Neuron (in vitro differentiated cells): ENCODE measurements at regions not wholly inside any gene's neighbourhood (a gene's known extent, or its start where the extent isn't known, plus 50 kb on each side); places are given as distances from the start of the nearest gene placed in this dataset.

ENCODE experiments used
- H2AFZ ChIP-seq: one replicate; pipeline ENCODE4 v1.6.1; 2013; ENCODE audit warnings: low read depth, mild to moderate bottlenecking, inconsistent platforms, low read length, moderate library complexity
- H3K27me3 ChIP-seq: one replicate; pipeline ENCODE4 v1.6.1; 2013; ENCODE audit warnings: low read length; ENCODE audit not compliant: insufficient read depth
- H3K36me3 ChIP-seq: one replicate; pipeline ENCODE4 v1.6.1; 2013; ENCODE audit warnings: low read length; ENCODE audit not compliant: insufficient read depth
- H3K4me1 ChIP-seq: one replicate; pipeline ENCODE4 v1.6.1; 2013; ENCODE audit warnings: low read length; ENCODE audit not compliant: insufficient read depth
- H3K4me3 ChIP-seq: 2 replicates; pipeline ENCODE4 v1.5.1; 2013; ENCODE audit warnings: mild to moderate bottlenecking, low read length, moderate library complexity
- H3K9me3 ChIP-seq: one replicate; pipeline ENCODE4 v1.6.1; 2013; ENCODE audit warnings: low read length

- H3K4me1 ChIP-seq = no peaks in the 10 kb centered on the region
- H2AFZ ChIP-seq = no peak overlapping the region
- H3K36me3 ChIP-seq = no peaks in the 10 kb centered on the region
These were observed 198.6 kb downstream of the MRPL39 start for GRCh38 chr21:25408666-25409065.

GRCh38 chr21:25406887-25407579 is 200.2 kb downstream of the MRPL39 start:
- H2AFZ ChIP-seq = no peak overlapping the region
- H3K4me3 ChIP-seq = no peak overlapping the region
- H3K4me1 ChIP-seq = no peaks in the 10 kb centered on the region
- H3K27me3 ChIP-seq = no peaks in the 10 kb centered on the region
- H3K36me3 ChIP-seq = no peaks in the 10 kb centered on the region
- peaks cover 2% of the 10 kb centered on the region for H3K9me3 ChIP-seq

More at GRCh38 chr21:25408666-25409065, 198.6 kb downstream of the MRPL39 start:
- no peaks in the 10 kb centered on the region for H3K9me3 ChIP-seq
- H3K4me3 ChIP-seq = no peak overlapping the region
- H3K27me3 ChIP-seq = no peaks in the 10 kb centered on the region

GRCh38 chr21:25405984-25406383 is 201.3 kb downstream of the MRPL39 start:
- H2AFZ ChIP-seq = no peak overlapping the region
- no peaks in the 10 kb centered on the region for H3K27me3 ChIP-seq
- no peaks in the 10 kb centered on the region for H3K4me1 ChIP-seq
- H3K9me3 ChIP-seq = peaks cover 2% of the 10 kb centered on the region
- H3K4me3 ChIP-seq = no peak overlapping the region
- H3K36me3 ChIP-seq = no peaks in the 10 kb centered on the region

GRCh38 chr21:25402134-25402961 is 204.9 kb downstream of the MRPL39 start:
- Histone ChIP-seq H3K36me3 (no peaks in the 10 kb centered on the region), H3K27me3 (no peaks in the 10 kb centered on the region), H3K9me3 (peaks cover 2% of the 10 kb centered on the region), H3K4me1 (no peaks in the 10 kb centered on the region), H2AFZ (no peak overlapping the region), H3K4me3 (no peak overlapping the region)

GRCh38 chr21:25400427-25400826 is 206.9 kb downstream of the MRPL39 start:
- H3K27me3 ChIP-seq = no peaks in the 10 kb centered on the region
- H3K4me1 ChIP-seq = no peaks in the 10 kb centered on the region
- no peak overlapping the region for H3K4me3 ChIP-seq
- H3K36me3 ChIP-seq = no peaks in the 10 kb centered on the region
- no peak overlapping the region for H2AFZ ChIP-seq
- peaks cover 2% of the 10 kb centered on the region for H3K9me3 ChIP-seq

GRCh38 chr21:25398630-25399029 is 208.7 kb downstream of the MRPL39 start:
- Histone ChIP-seq H3K36me3 (no peaks in the 10 kb centered on the region), H2AFZ (no peak overlapping the region), H3K4me1 (no peaks in the 10 kb centered on the region), H3K27me3 (no peaks in the 10 kb centered on the region), H3K4me3 (no peak overlapping the region), H3K9me3 (peaks cover 2% of the 10 kb centered on the region)

- H3K36me3 ChIP-seq = no peaks in the 10 kb centered on the region
- no peaks in the 10 kb centered on the region for H3K27me3 ChIP-seq
- H2AFZ ChIP-seq = no peak overlapping the region
- H3K4me3 ChIP-seq = no peak overlapping the region
- H3K4me1 ChIP-seq = no peaks in the 10 kb centered on the region
- H3K9me3 ChIP-seq = no peaks in the 10 kb centered on the region
These were observed 211.1 kb downstream of the MRPL39 start for GRCh38 chr21:25396135-25396711.

- Histone ChIP-seq H3K4me1 (no peaks in the 10 kb centered on the region), H3K4me3 (no peak overlapping the region), H2AFZ (no peak overlapping the region), H3K27me3 (peaks cover 3% of the 10 kb centered on the region), H3K36me3 (no peaks in the 10 kb centered on the region), H3K9me3 (peaks cover 2% of the 10 kb centered on the region)
These were observed 215.5 kb downstream of the MRPL39 start for GRCh38 chr21:25391777-25392176.

GRCh38 chr21:25390701-25391100 is 216.6 kb downstream of the MRPL39 start:
- peaks cover 2% of the 10 kb centered on the region for H3K9me3 ChIP-seq
- H3K4me3 ChIP-seq = no peak overlapping the region
- H3K36me3 ChIP-seq = no peaks in the 10 kb centered on the region
- H2AFZ ChIP-seq = no peak overlapping the region
- peaks cover 3% of the 10 kb centered on the region for H3K27me3 ChIP-seq
- H3K4me1 ChIP-seq = no peaks in the 10 kb centered on the region

GRCh38 chr21:25387665-25388064 is 219.6 kb downstream of the MRPL39 start:
- Histone ChIP-seq H2AFZ (no peak overlapping the region), H3K27me3 (peaks cover 3% of the 10 kb centered on the region), H3K4me3 (no peak overlapping the region), H3K9me3 (peaks cover 2% of the 10 kb centered on the region), H3K36me3 (no peaks in the 10 kb centered on the region), H3K4me1 (no peaks in the 10 kb centered on the region)

- Histone ChIP-seq H3K36me3 (no peaks in the 10 kb centered on the region), H3K27me3 (peaks cover 3% of the 10 kb centered on the region), H2AFZ (no peak overlapping the region), H3K9me3 (peaks cover 2% of the 10 kb centered on the region), H3K4me1 (no peaks in the 10 kb centered on the region), H3K4me3 (no peak overlapping the region)
These were observed 221.3 kb downstream of the MRPL39 start for GRCh38 chr21:25385911-25386474.

- H3K9me3 ChIP-seq = peaks cover 2% of the 10 kb centered on the region
- peaks cover 3% of the 10 kb centered on the region for H3K27me3 ChIP-seq
- H3K4me1 ChIP-seq = no peaks in the 10 kb centered on the region
- H2AFZ ChIP-seq = no peak overlapping the region
- no peaks in the 10 kb centered on the region for H3K36me3 ChIP-seq
- H3K4me3 ChIP-seq = no peak overlapping the region
These were observed 221.9 kb downstream of the MRPL39 start for GRCh38 chr21:25385341-25385740.

GRCh38 chr21:25384782-25385181 is 222.5 kb downstream of the MRPL39 start:
- H3K4me1 ChIP-seq = no peaks in the 10 kb centered on the region
- H3K4me3 ChIP-seq = no peak overlapping the region
- H3K27me3 ChIP-seq = peaks cover 3% of the 10 kb centered on the region
- H3K9me3 ChIP-seq = peaks cover 2% of the 10 kb centered on the region
- H3K36me3 ChIP-seq = no peaks in the 10 kb centered on the region
- no peak overlapping the region for H2AFZ ChIP-seq
